PFSK-1 (cell line): ENCODE measurements at regions not wholly inside any gene's neighbourhood (a gene's known extent, or its start where the extent isn't known, plus 50 kb on each side); places are given as distances from the start of the nearest gene placed in this dataset.

Source experiments
- FOXP2 ChIP-seq: optimal IDR thresholded peaks from 2 replicates; pipeline ENCODE3; 2011; ENCODE audit warnings: borderline replicate concordance, control low read depth, inconsistent platforms; ENCODE audit not compliant: insufficient read depth; ENCODE audit errors: extremely low read length, extremely low read depth
- POLR2AphosphoS5 ChIP-seq: IDR thresholded peaks from 2 replicates; pipeline ENCODE4 v1.6.1; 2012; ENCODE audit warnings: low read depth, mild to moderate bottlenecking, control low read depth, low read length, moderate library complexity
- SIN3A ChIP-seq: IDR thresholded peaks from 2 replicates; pipeline ENCODE4 v1.6.1; 2012; ENCODE audit warnings: mild to moderate bottlenecking, low read length, moderate library complexity, borderline replicate concordance; ENCODE audit not compliant: insufficient read depth
- TAF1 ChIP-seq: IDR thresholded peaks from 2 replicates; pipeline ENCODE4 v1.6.1; 2012; ENCODE audit warnings: low read length, control low read depth, borderline replicate concordance; ENCODE audit not compliant: insufficient read depth
- TF ChIP-seq, protein P1 (sequence below), 2 experiments: IDR thresholded peaks; 2 replicates each; pipeline versions ENCODE4 v1.6.1 to v1.8.0; 2011 to 2012; ENCODE audit warnings: low read depth in 2 of 2, low read length in 2 of 2, control low read depth in 1 of 2, inconsistent platforms in 1 of 2, mild to moderate bottlenecking in 1 of 2, moderate library complexity in 1 of 2; ENCODE audit not compliant: insufficient read depth in 1 of 2

DNA sequence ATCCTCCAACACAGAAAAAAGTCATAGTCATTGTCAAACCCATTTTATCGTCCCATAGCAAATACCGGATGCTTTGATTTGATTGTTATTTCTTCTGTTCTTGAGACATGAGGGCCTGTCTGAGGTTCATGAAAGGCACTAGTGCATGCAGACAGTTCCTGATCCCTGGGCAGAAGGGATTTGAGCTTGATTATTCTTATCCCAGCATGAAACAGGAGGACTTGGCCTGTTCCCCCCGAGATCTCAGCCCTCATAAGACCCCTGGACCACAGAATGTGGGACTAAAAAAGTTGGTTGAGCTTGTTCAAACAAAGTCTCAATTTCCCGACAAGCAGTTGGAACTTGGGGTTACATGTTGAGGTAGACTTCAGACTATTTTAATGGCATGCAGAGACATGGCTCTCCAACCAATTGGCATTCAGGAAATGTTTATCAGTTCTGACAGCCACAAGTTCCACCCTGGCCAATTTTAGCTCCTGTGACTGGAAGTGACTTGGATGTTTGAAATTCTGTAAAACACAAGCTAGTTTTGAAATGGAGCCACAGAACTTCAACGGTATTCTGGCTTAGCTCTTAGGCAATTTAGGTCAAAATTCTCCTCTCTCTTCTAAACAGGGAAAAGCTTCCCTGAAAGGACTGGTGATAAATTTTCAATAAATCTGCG lies 366.9 kb upstream of the SLC14A2 start:
- TF ChIP-seq TAF1 (no peak), POLR2AphosphoS5 (no peak), SIN3A (no peak), FOXP2 (no peak)
- TF ChIP-seq, protein P1, sequence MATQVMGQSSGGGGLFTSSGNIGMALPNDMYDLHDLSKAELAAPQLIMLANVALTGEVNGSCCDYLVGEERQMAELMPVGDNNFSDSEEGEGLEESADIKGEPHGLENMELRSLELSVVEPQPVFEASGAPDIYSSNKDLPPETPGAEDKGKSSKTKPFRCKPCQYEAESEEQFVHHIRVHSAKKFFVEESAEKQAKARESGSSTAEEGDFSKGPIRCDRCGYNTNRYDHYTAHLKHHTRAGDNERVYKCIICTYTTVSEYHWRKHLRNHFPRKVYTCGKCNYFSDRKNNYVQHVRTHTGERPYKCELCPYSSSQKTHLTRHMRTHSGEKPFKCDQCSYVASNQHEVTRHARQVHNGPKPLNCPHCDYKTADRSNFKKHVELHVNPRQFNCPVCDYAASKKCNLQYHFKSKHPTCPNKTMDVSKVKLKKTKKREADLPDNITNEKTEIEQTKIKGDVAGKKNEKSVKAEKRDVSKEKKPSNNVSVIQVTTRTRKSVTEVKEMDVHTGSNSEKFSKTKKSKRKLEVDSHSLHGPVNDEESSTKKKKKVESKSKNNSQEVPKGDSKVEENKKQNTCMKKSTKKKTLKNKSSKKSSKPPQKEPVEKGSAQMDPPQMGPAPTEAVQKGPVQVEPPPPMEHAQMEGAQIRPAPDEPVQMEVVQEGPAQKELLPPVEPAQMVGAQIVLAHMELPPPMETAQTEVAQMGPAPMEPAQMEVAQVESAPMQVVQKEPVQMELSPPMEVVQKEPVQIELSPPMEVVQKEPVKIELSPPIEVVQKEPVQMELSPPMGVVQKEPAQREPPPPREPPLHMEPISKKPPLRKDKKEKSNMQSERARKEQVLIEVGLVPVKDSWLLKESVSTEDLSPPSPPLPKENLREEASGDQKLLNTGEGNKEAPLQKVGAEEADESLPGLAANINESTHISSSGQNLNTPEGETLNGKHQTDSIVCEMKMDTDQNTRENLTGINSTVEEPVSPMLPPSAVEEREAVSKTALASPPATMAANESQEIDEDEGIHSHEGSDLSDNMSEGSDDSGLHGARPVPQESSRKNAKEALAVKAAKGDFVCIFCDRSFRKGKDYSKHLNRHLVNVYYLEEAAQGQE (IDR thresholded peaks at IDR 0.05; ENCODE audit: insufficient read depth in 1 of 2, low read depth in 2 of 2, low read length in 2 of 2), result no peak
